Immature natural killer cell (primary cell): ENCODE measurements at regions not wholly inside any gene's neighbourhood (a gene's known extent, or its start where the extent isn't known, plus 50 kb on each side); places are given as distances from the start of the nearest gene placed in this dataset.

Experiments used
- DNase-seq, 3 donors: peaks; one replicate each; pipeline ENCODE4 v3.0.0; 2022; ENCODE audit warnings: mixed read lengths in 1 of 3
- H3K27ac Mint-ChIP-seq, 6 donors: one replicate each; pipeline ENCODE4 v1.8.0; 2020; ENCODE audit warnings: mixed read lengths in 6 of 6, mild to moderate bottlenecking in 5 of 6, inconsistent platforms in 4 of 6, moderate library complexity in 3 of 6
- H3K27me3 Mint-ChIP-seq, 3 donors: one replicate each; pipeline ENCODE4 v1.8.0; 2020 to 2021; ENCODE audit warnings: low read depth in 3 of 3, mild to moderate bottlenecking in 3 of 3, mixed read lengths in 3 of 3, moderate library complexity in 3 of 3, inconsistent platforms in 1 of 3
- H3K36me3 Mint-ChIP-seq, 3 donors: one replicate each; pipeline ENCODE4 v1.8.0; 2020; ENCODE audit warnings: mixed read lengths in 3 of 3, inconsistent platforms in 2 of 3, mild to moderate bottlenecking in 2 of 3
- H3K4me1 Mint-ChIP-seq, 2 donors: one replicate each; pipeline ENCODE4 v1.8.0; 2020; ENCODE audit warnings: inconsistent platforms in 2 of 2, mild to moderate bottlenecking in 2 of 2, mixed read lengths in 2 of 2, moderate library complexity in 1 of 2
- H3K4me3 Mint-ChIP-seq, 5 donors: one replicate each; pipeline ENCODE4 v1.8.0; 2020; ENCODE audit warnings: mild to moderate bottlenecking in 5 of 5, mixed read lengths in 5 of 5, inconsistent platforms in 3 of 5, moderate library complexity in 3 of 5
- H3K9me3 Mint-ChIP-seq, 6 donors: one replicate each; pipeline ENCODE4 v1.8.0; 2020; ENCODE audit warnings: mild to moderate bottlenecking in 6 of 6, mixed read lengths in 6 of 6, inconsistent platforms in 4 of 6, moderate library complexity in 3 of 6

- DNase-seq: no peak
- Mint-ChIP-seq H3K27me3 (peaks cover 0 to 4% (median 4%) of the 10 kb centered on the region in 3 donors), H3K4me1 (no peaks in the 10 kb centered on the region), H3K36me3 (peaks cover 0 to 2% (median 0%) of the 10 kb centered on the region in 3 donors), H3K9me3 (peaks cover 3 to 18% (median 5%) of the 10 kb centered on the region in 6 donors), H3K4me3 (no peak overlapping the region), H3K27ac (no peak overlapping the region)
These were observed 212.3 kb downstream of the TFAP2A start for GRCh38 chr6:10202581-10202980.

GRCh38 chr6:10201606-10202510, 213.0 kb downstream of the TFAP2A start:
- peaks cover 0 to 5% (median 4%) of the 10 kb centered on the region in 3 donors for H3K27me3 Mint-ChIP-seq
- no peak for DNase-seq
- peaks cover 3 to 12% (median 6%) of the 10 kb centered on the region in 6 donors for H3K9me3 Mint-ChIP-seq
- no peaks in the 10 kb centered on the region for H3K36me3 Mint-ChIP-seq
- no peak overlapping the region for H3K4me3 Mint-ChIP-seq
- no peaks in the 10 kb centered on the region for H3K4me1 Mint-ChIP-seq
- H3K27ac Mint-ChIP-seq: no peak overlapping the region

- Mint-ChIP-seq H3K36me3 (no peaks in the 10 kb centered on the region), H3K27me3 (peaks cover 0 to 5% (median 0%) of the 10 kb centered on the region in 3 donors), H3K4me3 (no peak overlapping the region), H3K27ac (no peak overlapping the region), H3K9me3 (peaks cover 3 to 9% (median 5%) of the 10 kb centered on the region in 6 donors), H3K4me1 (no peaks in the 10 kb centered on the region)
- no peak for DNase-seq
These were observed 218.8 kb downstream of the TFAP2A start for GRCh38 chr6:10196090-10196489.

- Mint-ChIP-seq H3K4me1 (no peaks in the 10 kb centered on the region), H3K36me3 (no peaks in the 10 kb centered on the region), H3K9me3 (peaks cover 0 to 9% (median 2%) of the 10 kb centered on the region in 6 donors), H3K27ac (no peak overlapping the region), H3K4me3 (no peak overlapping the region), H3K27me3 (peaks cover 0 to 5% (median 2%) of the 10 kb centered on the region in 3 donors)
- DNase-seq: no peak
These were observed 219.8 kb downstream of the TFAP2A start for GRCh38 chr6:10194816-10195672.

- peaks cover 0 to 13% (median 2%) of the 10 kb centered on the region in 6 donors for H3K9me3 Mint-ChIP-seq
- no peak for DNase-seq
These were observed 221.6 kb downstream of the TFAP2A start for GRCh38 chr6:10193321-10193720.

GRCh38 chr6:10190042-10190441, 224.8 kb downstream of the TFAP2A start:
- Mint-ChIP-seq H3K27me3 (peaks cover 2 to 3% (median 2%) of the 10 kb centered on the region in 3 donors), H3K9me3 (peaks cover 1 to 17% (median 7%) of the 10 kb centered on the region in 6 donors), H3K4me1 (no peaks in the 10 kb centered on the region), H3K36me3 (no peaks in the 10 kb centered on the region), H3K27ac (no peak overlapping the region), H3K4me3 (no peak overlapping the region)
- no peak for DNase-seq

More at GRCh38 chr6:10193321-10193720, 221.6 kb downstream of the TFAP2A start:
- Mint-ChIP-seq H3K4me1 (no peaks in the 10 kb centered on the region), H3K27me3 (peaks cover 2 to 5% (median 2%) of the 10 kb centered on the region in 3 donors), H3K27ac (no peak overlapping the region), H3K36me3 (no peaks in the 10 kb centered on the region), H3K4me3 (no peak overlapping the region)

- H3K36me3 Mint-ChIP-seq: no peaks in the 10 kb centered on the region
- H3K27me3 Mint-ChIP-seq: peaks cover 0 to 3% (median 2%) of the 10 kb centered on the region in 3 donors
- no peak overlapping the region for H3K4me3 Mint-ChIP-seq
- peaks cover 3 to 14% (median 8%) of the 10 kb centered on the region in 6 donors for H3K9me3 Mint-ChIP-seq
- H3K4me1 Mint-ChIP-seq: no peaks in the 10 kb centered on the region
- no peak overlapping the region for H3K27ac Mint-ChIP-seq
- DNase-seq: no peak
These were observed 230.3 kb downstream of the TFAP2A start for GRCh38 chr6:10184371-10185227.

GRCh38 chr6:10180138-10181074, 234.5 kb downstream of the TFAP2A start:
- no peak for DNase-seq
- H3K4me1 Mint-ChIP-seq: no peaks in the 10 kb centered on the region
- no peak overlapping the region for H3K4me3 Mint-ChIP-seq
- H3K36me3 Mint-ChIP-seq: no peaks in the 10 kb centered on the region
- peaks cover 0 to 2% (median 1%) of the 10 kb centered on the region in 3 donors for H3K27me3 Mint-ChIP-seq
- H3K9me3 Mint-ChIP-seq: peaks cover 0 to 5% (median 3%) of the 10 kb centered on the region in 6 donors
- no peak overlapping the region for H3K27ac Mint-ChIP-seq

- no peak overlapping the region for H3K4me3 Mint-ChIP-seq
- no peak overlapping the region for H3K27ac Mint-ChIP-seq
These were observed 237.2 kb downstream of the TFAP2A start for GRCh38 chr6:10177704-10178103.

GRCh38 chr6:10175362-10175761, 239.5 kb downstream of the TFAP2A start:
- Mint-ChIP-seq H3K36me3 (peaks cover 0 to 3% (median 0%) of the 10 kb centered on the region in 3 donors), H3K27ac (no peak overlapping the region), H3K27me3 (peaks cover 0 to 2% (median 0%) of the 10 kb centered on the region in 3 donors), H3K4me3 (no peak overlapping the region), H3K9me3 (peaks cover 0 to 10% (median 6%) of the 10 kb centered on the region in 6 donors), H3K4me1 (no peaks in the 10 kb centered on the region)
- no peak for DNase-seq

More at GRCh38 chr6:10177704-10178103, 237.2 kb downstream of the TFAP2A start:
- Mint-ChIP-seq H3K4me1 (no peaks in the 10 kb centered on the region), H3K9me3 (peaks cover 0 to 7% (median 3%) of the 10 kb centered on the region in 6 donors), H3K36me3 (peaks cover 0 to under 1% (median 0%) of the 10 kb centered on the region in 3 donors), H3K27me3 (peaks cover 0 to 2% (median 0%) of the 10 kb centered on the region in 3 donors)
- no peak for DNase-seq

- Mint-ChIP-seq H3K27me3 (peaks cover 0 to 2% (median 0%) of the 10 kb centered on the region in 3 donors), H3K27ac (no peak overlapping the region), H3K9me3 (peaks cover 0 to 11% (median 7%) of the 10 kb centered on the region in 6 donors), H3K36me3 (peaks cover 0 to 3% (median 0%) of the 10 kb centered on the region in 3 donors), H3K4me1 (no peaks in the 10 kb centered on the region), H3K4me3 (no peak overlapping the region)
- no peak for DNase-seq
These were observed 240.1 kb downstream of the TFAP2A start for GRCh38 chr6:10174761-10175160.

GRCh38 chr6:10174056-10174455, 240.8 kb downstream of the TFAP2A start:
- H3K4me1 Mint-ChIP-seq: no peaks in the 10 kb centered on the region
- H3K27me3 Mint-ChIP-seq: peaks cover 0 to 2% (median 0%) of the 10 kb centered on the region in 3 donors
- peaks cover 0 to 11% (median 7%) of the 10 kb centered on the region in 6 donors for H3K9me3 Mint-ChIP-seq
- H3K36me3 Mint-ChIP-seq: peaks cover 0 to 3% (median 0%) of the 10 kb centered on the region in 3 donors
- no peak overlapping the region for H3K27ac Mint-ChIP-seq
- no peak for DNase-seq
- H3K4me3 Mint-ChIP-seq: no peak overlapping the region
